ENCODE measurements at regions not wholly inside any gene's neighbourhood (a gene's known extent, or its start where the extent isn't known, plus 50 kb on each side); places are given as distances from the start of the nearest gene placed in this dataset.
"Not testable (repeated sequence)": the region's sequence is repeated elsewhere in the genome, so short reads cannot be mapped to it uniquely, and the experiment has no call there.

- Histone ChIP-seq H3K9me2 (no peaks in the 10 kb centered on the region), H2AFZ (ENCODE audit: low read depth) (no peak overlapping the region), H3K36me3 (replicated peaks in 1 of 2; ENCODE audit: control insufficient read depth in 1 of 2, insufficient read depth in 2 of 2, low read length in 1 of 2) (peaks cover 0 to 25% of the 10 kb centered on the region in 2 experiments), H4K20me1 (ENCODE audit: insufficient read depth) (no peaks in the 10 kb centered on the region), H3K9ac (no peak overlapping the region), H3F3A (replicated peaks; ENCODE audit: insufficient read depth) (peaks cover 6% of the 10 kb centered on the region), H3K4me2 (no peak overlapping the region), H3K27me3 (ENCODE audit: insufficient read depth) (no peaks in the 10 kb centered on the region), H3K79me2 (ENCODE audit: insufficient read depth) (peaks cover 7% of the 10 kb centered on the region), H3K9me3 (peaks cover 18% of the 10 kb centered on the region), H3K4me3 (ENCODE audit: low read depth in 2 of 2, low read length in 1 of 2) (no peak overlapping the region), H3K4me1 (ENCODE audit: control insufficient read depth in 1 of 2, insufficient read depth in 2 of 2, low read depth in 1 of 2, low read length in 1 of 2) (no peaks in the 10 kb centered on the region), H3K27ac (ENCODE audit: low read depth in 2 of 2, low read length in 1 of 2) (no peak overlapping the region)
- ChIA-PET POLR2A (no interaction called here), CTCF (interaction anchor here (1.3 to 1.5 kb wide), 2 partner anchors 21 kb away, joined by 3 read pairs; no protein-coding TSS in a partner anchor)
- TF ChIP-seq ZBTB33 (IDR thresholded peaks at IDR 0.05; ENCODE audit: borderline replicate concordance, low read depth) (no peak), MEF2A (IDR thresholded peaks at IDR 0.05; ENCODE audit: borderline replicate concordance, low read depth) (no peak), TEAD4 (IDR thresholded peaks at IDR 0.05; ENCODE audit: borderline replicate concordance, insufficient read depth) (no peak), GABPA (IDR thresholded peaks at IDR 0.05; ENCODE audit: low read depth) (no peak), IRF3 (IDR thresholded peaks at IDR 0.05; ENCODE audit: low read depth, low read length) (no peak)
- no peak for DNase-seq
- 46% methylated on average over 1 of the region's 1 CpG for WGBS (ENCODE audit: low lambda C conversion rate)
Measured at GRCh38 chr14:100004392-100004791, 60.8 kb upstream of the EVL start.

GRCh38 chr14:100007254-100007653, 58.0 kb upstream of the EVL start:
- POLR2A ChIA-PET: no interaction called here
- Histone ChIP-seq H3K4me1 (ENCODE audit: control insufficient read depth in 1 of 2, insufficient read depth in 2 of 2, low read depth in 1 of 2, low read length in 1 of 2) (peaks cover 7 to 8% of the 10 kb centered on the region in 2 experiments; a peak in 2 of 4 replicates), H3F3A (replicated peaks; ENCODE audit: insufficient read depth) (peaks cover 6% of the 10 kb centered on the region), H4K20me1 (ENCODE audit: insufficient read depth) (no peaks in the 10 kb centered on the region), H3K9ac (no peak overlapping the region), H3K4me3 (ENCODE audit: low read depth in 2 of 2, low read length in 1 of 2) (no peak overlapping the region), H3K27ac (ENCODE audit: low read depth in 2 of 2, low read length in 1 of 2) (no peak overlapping the region), H2AFZ (ENCODE audit: low read depth) (no peak overlapping the region), H3K9me2 (no peaks in the 10 kb centered on the region), H3K79me2 (ENCODE audit: insufficient read depth) (peaks cover 3% of the 10 kb centered on the region), H3K36me3 (replicated peaks in 1 of 2; ENCODE audit: control insufficient read depth in 1 of 2, insufficient read depth in 2 of 2, low read length in 1 of 2) (peaks cover 0 to 25% of the 10 kb centered on the region in 2 experiments), H3K27me3 (ENCODE audit: insufficient read depth) (no peaks in the 10 kb centered on the region), H3K4me2 (no peak overlapping the region), H3K9me3 (peaks cover 15% of the 10 kb centered on the region)
- no peak for DNase-seq
- CTCF ChIA-PET: interaction anchor here (0.7 to 1.6 kb wide), 2 partner anchors 24 to 38 kb away, joined by 3 read pairs; no protein-coding TSS in a partner anchor
- 100% methylated on average over 1 of the region's 1 CpG for WGBS (ENCODE audit: low lambda C conversion rate)
- no peak for TF ChIP-seq MAX (IDR thresholded peaks at IDR 0.05; ENCODE audit: low read depth)
- TF ChIP-seq TEAD4 (IDR thresholded peaks at IDR 0.05; ENCODE audit: borderline replicate concordance, insufficient read depth): no peak
- TF ChIP-seq NFIC (IDR thresholded peaks at IDR 0.05; ENCODE audit: borderline replicate concordance): no peak
- TF ChIP-seq EP300 (IDR thresholded peaks at IDR 0.05; ENCODE audit: borderline replicate concordance in 1 of 2, low read depth in 1 of 2, low read length in 1 of 2): no peak
- TF ChIP-seq REST (IDR thresholded peaks at IDR 0.05; ENCODE audit: low read depth, low read length): no peak
- no peak for TF ChIP-seq YY1 (IDR thresholded peaks at IDR 0.05; ENCODE audit: low read depth)
- TF ChIP-seq EZH2phosphoT487 (IDR thresholded peaks at IDR 0.05; ENCODE audit: borderline replicate concordance, low read depth): no peak

- POLR2A ChIA-PET; H4K20me1 ChIP-seq (ENCODE audit: insufficient read depth); H3K27me3 ChIP-seq (ENCODE audit: insufficient read depth); H2AFZ ChIP-seq (ENCODE audit: low read depth); H3K9me2 ChIP-seq; H3K9ac ChIP-seq; H3K4me3 ChIP-seq (ENCODE audit: low read depth in 2 of 2, low read length in 1 of 2); H3K79me2 ChIP-seq (ENCODE audit: insufficient read depth); H3F3A ChIP-seq (replicated peaks; ENCODE audit: insufficient read depth); H3K4me2 ChIP-seq; DNase-seq; H3K9me3 ChIP-seq; H3K27ac ChIP-seq (ENCODE audit: low read depth in 2 of 2, low read length in 1 of 2): not testable (repeated sequence)
- CTCF ChIA-PET: interaction anchor here (1.9 kb wide), 1 partner anchor 98 kb away, joined by 4 read pairs; no protein-coding TSS in a partner anchor
- H3K36me3 ChIP-seq (replicated peaks in 1 of 2; ENCODE audit: control insufficient read depth in 1 of 2, insufficient read depth in 2 of 2, low read length in 1 of 2): peaks cover 0 to 11% of the 10 kb centered on the region in 2 experiments
- H3K4me1 ChIP-seq (ENCODE audit: control insufficient read depth in 1 of 2, insufficient read depth in 2 of 2, low read depth in 1 of 2, low read length in 1 of 2): peaks cover 7 to 16% of the 10 kb centered on the region in 2 experiments; a peak in 2 of 4 replicates
- WGBS (ENCODE audit: low lambda C conversion rate): 72% methylated on average over 2 of the region's 2 CpGs
Measured at GRCh38 chr14:100009802-100010201, 55.4 kb upstream of the EVL start.

Measured in SK-N-SH (cell line).